ENCODE measurements at regions not wholly inside any gene's neighbourhood (a gene's known extent, or its start where the extent isn't known, plus 50 kb on each side); places are given as distances from the start of the nearest gene placed in this dataset.

- Histone ChIP-seq H3K4me3 (no peak overlapping the region), H3K9me3 (ENCODE audit: low read depth, low read length) (no peaks in the 10 kb centered on the region), H3K27ac (no peak overlapping the region), H3K9ac (ENCODE audit: insufficient read length) (no peak overlapping the region), H3K36me3 (ENCODE audit: insufficient read depth, low read length) (no peaks in the 10 kb centered on the region)
- DNase-seq (ENCODE audit: low read depth, low spot score) = no peak
- TF ChIP-seq FOXP2 (optimal IDR thresholded peaks at IDR 0.05; ENCODE audit: control extremely low read depth, extremely low read length, insufficient read depth) = no peak
- no peak for TF ChIP-seq EZH2 (IDR thresholded peaks at IDR 0.05)
- TF ChIP-seq POLR2AphosphoS5 (IDR thresholded peaks at IDR 0.05; ENCODE audit: borderline replicate concordance, low read depth, low read length) = no peak
These were observed 452.9 kb downstream of the CSNK1G3 start for GRCh38 chr5:123964884-123965283.

DNA sequence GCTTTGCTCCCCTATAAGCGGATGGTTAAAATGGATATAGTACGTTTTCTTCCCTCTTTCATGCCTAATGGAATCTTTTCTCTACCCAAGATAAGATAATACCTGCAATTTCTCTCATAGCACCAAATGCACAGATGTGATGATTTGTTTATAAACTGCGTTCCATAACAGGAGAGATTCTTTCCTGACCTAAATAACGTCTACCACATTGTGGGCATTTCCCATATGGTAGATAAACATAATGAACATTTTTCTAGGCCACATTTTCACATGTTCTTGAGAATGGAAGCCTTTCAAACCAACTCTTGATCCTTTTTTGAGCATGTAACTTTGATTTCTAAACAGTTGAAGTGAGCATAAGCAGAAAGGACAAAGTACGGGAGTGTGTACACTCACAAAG lies 448.5 kb downstream of the CSNK1G3 start:
- Histone ChIP-seq H3K4me3 (no peak overlapping the region), H3K36me3 (ENCODE audit: insufficient read depth, low read length) (no peaks in the 10 kb centered on the region), H3K27ac (no peak overlapping the region), H3K9ac (ENCODE audit: insufficient read length) (no peak overlapping the region), H3K9me3 (ENCODE audit: low read depth, low read length) (no peaks in the 10 kb centered on the region)
- no peak for TF ChIP-seq FOXP2 (optimal IDR thresholded peaks at IDR 0.05; ENCODE audit: control extremely low read depth, extremely low read length, insufficient read depth)
- no peak for TF ChIP-seq EZH2 (IDR thresholded peaks at IDR 0.05)
- TF ChIP-seq POLR2AphosphoS5 (IDR thresholded peaks at IDR 0.05; ENCODE audit: borderline replicate concordance, low read depth, low read length) = no peak
- DNase-seq (ENCODE audit: low read depth, low spot score) = no peak

GRCh38 chr5:123951582-123951977 lies 439.6 kb downstream of the CSNK1G3 start:
- DNase-seq (ENCODE audit: low read depth, low spot score) = no peak
- Histone ChIP-seq H3K9me3 (ENCODE audit: low read depth, low read length) (no peaks in the 10 kb centered on the region), H3K36me3 (ENCODE audit: insufficient read depth, low read length) (no peaks in the 10 kb centered on the region), H3K4me3 (no peak overlapping the region), H3K9ac (ENCODE audit: insufficient read length) (no peak overlapping the region), H3K27ac (no peak overlapping the region)
- TF ChIP-seq EZH2 (IDR thresholded peaks at IDR 0.05) (no peak), POLR2AphosphoS5 (IDR thresholded peaks at IDR 0.05; ENCODE audit: borderline replicate concordance, low read depth, low read length) (no peak), FOXP2 (optimal IDR thresholded peaks at IDR 0.05; ENCODE audit: control extremely low read depth, extremely low read length, insufficient read depth) (no peak)

GRCh38 chr5:123950701-123951581 lies 439.0 kb downstream of the CSNK1G3 start:
- DNase-seq (ENCODE audit: low read depth, low spot score) = no peak
- TF ChIP-seq FOXP2 (optimal IDR thresholded peaks at IDR 0.05; ENCODE audit: control extremely low read depth, extremely low read length, insufficient read depth) = no peak
- TF ChIP-seq POLR2AphosphoS5 (IDR thresholded peaks at IDR 0.05; ENCODE audit: borderline replicate concordance, low read depth, low read length) = no peak

GRCh38 chr5:123949807-123950340 lies 437.9 kb downstream of the CSNK1G3 start:
- Histone ChIP-seq H3K9ac (ENCODE audit: insufficient read length) (no peak overlapping the region), H3K36me3 (ENCODE audit: insufficient read depth, low read length) (no peaks in the 10 kb centered on the region), H3K9me3 (ENCODE audit: low read depth, low read length) (no peaks in the 10 kb centered on the region), H3K4me3 (no peak overlapping the region), H3K27ac (no peak overlapping the region)
- DNase-seq (ENCODE audit: low read depth, low spot score) = no peak
- TF ChIP-seq FOXP2 (optimal IDR thresholded peaks at IDR 0.05; ENCODE audit: control extremely low read depth, extremely low read length, insufficient read depth) (no peak), EZH2 (IDR thresholded peaks at IDR 0.05) (no peak), POLR2AphosphoS5 (IDR thresholded peaks at IDR 0.05; ENCODE audit: borderline replicate concordance, low read depth, low read length) (no peak)

More at GRCh38 chr5:123950701-123951581, 439.0 kb downstream of the CSNK1G3 start:
- Histone ChIP-seq H3K36me3 (ENCODE audit: insufficient read depth, low read length) (no peaks in the 10 kb centered on the region), H3K9ac (ENCODE audit: insufficient read length) (no peak overlapping the region), H3K4me3 (no peak overlapping the region), H3K27ac (no peak overlapping the region), H3K9me3 (ENCODE audit: low read depth, low read length) (no peaks in the 10 kb centered on the region)

- no peaks in the 10 kb centered on the region for H3K36me3 ChIP-seq (ENCODE audit: insufficient read depth, low read length)
- TF ChIP-seq EZH2 (IDR thresholded peaks at IDR 0.05) (no peak), FOXP2 (optimal IDR thresholded peaks at IDR 0.05; ENCODE audit: control extremely low read depth, extremely low read length, insufficient read depth) (no peak), POLR2AphosphoS5 (IDR thresholded peaks at IDR 0.05; ENCODE audit: borderline replicate concordance, low read depth, low read length) (no peak)
- H3K9ac ChIP-seq (ENCODE audit: insufficient read length) = no peak overlapping the region
- no peak for DNase-seq (ENCODE audit: low read depth, low spot score)
- no peak overlapping the region for H3K27ac ChIP-seq
- H3K4me3 ChIP-seq = no peak overlapping the region
- H3K9me3 ChIP-seq (ENCODE audit: low read depth, low read length) = no peaks in the 10 kb centered on the region
These were observed 437.2 kb downstream of the CSNK1G3 start for GRCh38 chr5:123949043-123949804.

GRCh38 chr5:123947797-123948196 lies 435.8 kb downstream of the CSNK1G3 start:
- DNase-seq (ENCODE audit: low read depth, low spot score) = no peak
- H3K36me3 ChIP-seq (ENCODE audit: insufficient read depth, low read length) = no peaks in the 10 kb centered on the region
- TF ChIP-seq POLR2AphosphoS5 (IDR thresholded peaks at IDR 0.05; ENCODE audit: borderline replicate concordance, low read depth, low read length) (no peak), FOXP2 (optimal IDR thresholded peaks at IDR 0.05; ENCODE audit: control extremely low read depth, extremely low read length, insufficient read depth) (no peak), EZH2 (IDR thresholded peaks at IDR 0.05) (no peak)

DNA sequence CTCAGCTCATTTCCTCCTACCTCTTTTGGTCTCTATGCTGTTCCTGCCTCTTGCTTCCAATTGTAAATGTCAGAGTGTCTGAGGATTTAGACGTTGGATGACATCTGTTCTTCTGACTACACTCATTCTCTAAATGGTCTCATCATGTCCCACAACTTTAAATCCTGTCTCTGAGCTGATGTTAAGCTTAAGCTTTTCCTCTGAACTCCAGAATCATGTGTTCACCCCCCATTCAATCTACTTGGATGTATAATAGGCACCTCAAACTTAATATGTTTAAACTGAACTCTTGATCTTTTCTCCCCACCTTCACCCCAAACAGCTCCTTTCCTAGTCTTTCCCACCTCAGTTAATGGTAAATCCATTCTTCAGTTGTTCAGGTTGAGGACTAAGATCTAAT lies 433.6 kb downstream of the CSNK1G3 start:
- no peak overlapping the region for H3K4me3 ChIP-seq
- no peak for DNase-seq (ENCODE audit: low read depth, low spot score)
- H3K9ac ChIP-seq (ENCODE audit: insufficient read length) = no peak overlapping the region
- no peaks in the 10 kb centered on the region for H3K9me3 ChIP-seq (ENCODE audit: low read depth, low read length)
- H3K36me3 ChIP-seq (ENCODE audit: insufficient read depth, low read length) = no peaks in the 10 kb centered on the region
- TF ChIP-seq POLR2AphosphoS5 (IDR thresholded peaks at IDR 0.05; ENCODE audit: borderline replicate concordance, low read depth, low read length) = no peak
- no peak for TF ChIP-seq EZH2 (IDR thresholded peaks at IDR 0.05)
- TF ChIP-seq FOXP2 (optimal IDR thresholded peaks at IDR 0.05; ENCODE audit: control extremely low read depth, extremely low read length, insufficient read depth) = no peak
- no peak overlapping the region for H3K27ac ChIP-seq

More at GRCh38 chr5:123947797-123948196, 435.8 kb downstream of the CSNK1G3 start:
- H3K27ac ChIP-seq = no peak overlapping the region
- H3K9me3 ChIP-seq (ENCODE audit: low read depth, low read length) = no peaks in the 10 kb centered on the region
- H3K9ac ChIP-seq (ENCODE audit: insufficient read length) = no peak overlapping the region
- no peak overlapping the region for H3K4me3 ChIP-seq
